ACHN (cell line): ENCODE measurements at regions not wholly inside any gene's neighbourhood (a gene's known extent, or its start where the extent isn't known, plus 50 kb on each side); places are given as distances from the start of the nearest gene placed in this dataset.
A peak's percentile ranks its signal among the peaks of the same experiment; 100 is the strongest.
"Not testable (repeated sequence)": the region's sequence is repeated elsewhere in the genome, so short reads cannot be mapped to it uniquely, and the experiment has no call there.

ENCODE experiments used
- DNase-seq: peaks from one replicate; pipeline ENCODE4 v3.0.0-alpha.2; 2015
- in situ Hi-C: cut with HindIII; loops from 2 replicates; pipeline ENCODE4 v1.10.0; 2017; ENCODE audit warnings: low sequenced_read_pairs, low pct_ligation_motif_present, low pct_unique_long_range_greater_than_20kb

DNA sequence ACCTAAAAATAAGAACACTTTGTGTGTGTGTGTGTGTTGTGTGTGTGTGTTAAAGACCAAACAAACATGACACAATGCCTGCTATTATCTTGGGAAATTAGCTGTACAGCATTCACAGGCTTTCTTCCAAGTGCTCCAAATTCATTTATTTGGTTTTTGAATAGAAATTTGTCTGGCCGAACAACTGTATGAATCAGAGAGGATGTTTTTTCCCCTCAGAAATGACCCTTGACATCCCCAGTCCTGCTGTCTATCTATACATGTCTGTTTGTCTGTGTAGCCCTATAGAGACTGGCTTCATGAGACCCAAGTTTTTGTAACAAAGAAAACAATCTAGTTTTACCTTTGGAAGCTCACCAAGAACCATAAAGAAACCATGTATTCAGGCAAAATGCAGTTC, 549.8 kb downstream of the NSUN3 start:
- no peak for DNase-seq

DNA sequence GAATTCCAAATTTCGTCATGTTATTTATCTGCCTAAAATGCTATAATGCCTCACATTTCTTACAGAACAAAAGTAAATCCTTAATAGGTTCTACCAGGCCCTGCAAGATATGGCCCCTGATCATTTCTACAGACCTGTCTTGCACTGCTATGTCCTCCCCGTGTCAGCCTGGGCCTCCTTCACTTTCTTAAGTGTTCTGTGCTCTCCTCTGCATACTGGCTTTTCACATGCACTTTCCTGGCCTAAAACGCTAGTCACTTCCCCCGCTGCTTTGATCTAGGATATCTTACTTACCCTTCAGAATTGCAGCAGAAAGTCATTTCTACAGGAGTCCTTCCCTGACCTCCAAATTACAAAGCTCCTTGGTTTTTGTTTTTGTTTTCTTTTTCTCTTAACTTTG, 551.3 kb downstream of the NSUN3 start:
- in situ Hi-C loops, result no loop called here
- DNase-seq, result no peak

More for the DNA sequence above, 549.8 kb downstream of the NSUN3 start:
- in situ Hi-C loops, result no loop called here

DNA sequence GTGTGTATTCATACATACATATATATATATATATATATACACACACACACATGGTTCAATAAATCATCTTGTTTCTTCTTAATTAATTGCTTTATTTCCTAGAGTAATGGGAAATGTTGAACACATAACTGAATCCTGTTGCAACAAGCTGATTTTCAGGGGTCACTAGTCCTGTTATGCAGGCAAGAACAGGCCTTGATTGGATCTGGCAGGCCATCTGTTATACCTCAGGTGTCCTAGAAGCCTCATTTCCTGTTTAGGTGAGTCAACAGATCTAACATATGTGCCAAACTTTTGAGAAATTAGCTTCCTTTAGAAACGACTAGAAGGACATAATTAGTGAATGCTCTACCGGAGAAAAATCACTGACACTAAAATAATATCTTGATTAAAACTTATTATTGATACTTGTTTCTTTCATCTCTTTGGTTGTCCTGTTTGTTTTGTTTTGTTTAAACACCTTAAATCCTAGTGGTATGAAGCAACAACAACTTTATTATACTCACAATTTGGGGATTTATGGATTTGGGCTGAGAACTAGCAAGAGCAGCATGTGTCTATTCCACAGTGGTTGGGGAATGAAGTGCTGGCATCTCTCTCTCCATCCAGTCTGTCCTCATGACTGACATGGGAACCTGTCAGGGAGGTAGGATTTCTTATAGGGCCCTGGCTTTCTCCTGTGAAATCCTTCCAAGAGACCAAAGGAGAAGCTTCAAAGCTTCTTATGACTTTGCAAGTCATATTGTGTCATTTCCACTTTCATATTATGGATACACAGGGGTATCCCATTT, 552.6 kb downstream of the NSUN3 start:
- no peak for DNase-seq

DNA sequence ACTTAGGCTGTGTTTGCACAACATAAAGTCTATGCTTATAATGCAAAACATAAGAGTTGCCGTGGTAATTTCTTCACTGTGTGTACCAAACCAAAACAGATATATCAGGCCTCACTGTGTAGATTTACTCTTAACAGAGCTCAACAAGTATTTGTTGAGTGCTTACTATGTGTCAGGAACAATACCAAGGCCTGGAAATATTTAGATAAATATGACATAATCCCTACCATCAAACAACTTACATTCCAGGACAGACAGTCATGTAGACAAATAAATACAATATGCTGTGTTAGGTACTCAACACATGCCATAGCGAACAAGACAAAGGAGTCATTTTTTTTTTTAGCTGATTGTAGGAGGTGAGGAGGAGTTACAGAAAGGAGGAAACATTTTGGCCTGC, 554.0 kb downstream of the NSUN3 start:
- in situ Hi-C loops, result no loop called here
- DNase-seq, result no peak

More for the DNA sequence above, 552.6 kb downstream of the NSUN3 start:
- in situ Hi-C loops, result no loop called here

DNA sequence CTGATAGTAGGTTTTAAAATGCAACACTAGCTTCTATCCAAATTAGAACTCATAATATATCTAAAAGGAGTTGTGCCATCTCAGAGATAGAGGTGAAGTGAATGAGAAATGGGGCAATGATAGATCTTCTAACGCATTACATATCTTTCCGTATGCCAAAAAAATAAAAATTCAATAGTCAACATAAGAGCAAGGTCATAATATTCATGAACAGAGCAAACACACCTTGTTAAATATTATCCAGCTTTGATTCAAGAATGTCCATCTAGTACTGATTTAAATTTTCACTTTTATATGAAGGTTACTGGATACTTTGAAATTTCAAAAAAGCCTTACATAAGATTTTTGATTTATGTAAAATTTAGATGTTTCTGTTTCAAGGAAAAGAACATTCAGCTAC, 554.5 kb downstream of the NSUN3 start:
- no peak for DNase-seq
- in situ Hi-C loops, result no loop called here

DNA sequence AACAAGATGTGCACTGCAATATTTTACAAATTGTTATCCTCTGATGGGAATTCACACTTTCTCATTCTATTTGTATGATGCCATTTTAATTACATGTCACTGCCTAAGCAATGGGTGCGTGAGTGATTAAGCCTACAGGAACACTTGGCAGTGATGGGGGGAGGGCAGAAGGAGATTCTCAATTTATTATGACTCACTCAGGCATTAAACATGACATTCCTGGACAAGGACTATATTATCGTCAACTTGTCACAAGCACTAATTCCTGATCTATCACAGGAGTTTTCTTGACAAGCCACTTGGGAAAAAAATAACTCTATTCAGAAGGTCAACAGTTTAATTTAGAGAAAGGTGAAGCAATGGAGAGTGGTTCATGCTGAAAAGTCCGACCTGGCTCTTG, 556.8 kb downstream of the NSUN3 start:
- in situ Hi-C loops, result no loop called here
- DNase-seq, result no peak

DNA sequence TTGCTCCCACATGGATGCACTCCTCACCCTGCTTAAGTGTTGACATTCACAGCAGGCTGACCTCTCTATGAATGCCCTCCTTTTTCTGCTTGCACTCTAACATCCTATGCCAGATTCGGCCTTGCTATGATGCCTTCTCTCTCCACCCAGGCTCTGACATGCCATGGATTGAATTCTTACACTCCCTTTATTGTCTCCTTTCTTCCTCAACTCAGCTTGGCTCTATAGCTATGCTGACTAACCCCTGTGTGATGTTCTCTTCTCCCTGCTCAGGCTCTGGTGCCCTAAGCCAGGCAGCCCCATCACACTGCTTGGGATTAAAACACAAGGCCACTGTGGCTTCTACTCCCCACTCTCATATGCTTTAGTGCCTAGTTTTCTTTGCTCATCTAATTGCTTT, 563.7 kb downstream of the NSUN3 start:
- no peak for DNase-seq
- in situ Hi-C loops, result no loop called here

DNA sequence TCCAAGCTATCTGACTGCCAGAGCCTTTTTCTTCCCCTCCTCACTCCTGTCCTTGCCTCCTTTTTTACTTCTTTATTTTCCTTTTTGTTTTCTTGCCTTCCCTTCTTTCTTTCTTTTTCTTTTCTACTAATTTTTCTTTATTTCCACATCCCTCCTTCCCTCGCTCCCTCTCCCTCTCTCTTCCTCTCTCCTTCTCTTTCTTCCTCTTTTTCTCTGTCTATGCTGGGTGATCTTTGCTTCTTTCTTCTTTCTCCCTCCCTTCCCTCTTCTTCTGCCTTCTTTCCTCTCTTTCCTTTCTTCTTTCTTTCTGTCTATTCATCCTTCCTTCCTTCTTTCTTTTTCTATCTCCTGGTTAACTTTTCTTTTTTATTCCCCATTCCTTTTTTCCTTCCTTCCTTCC, 564.8 kb downstream of the NSUN3 start:
- in situ Hi-C loops, result no loop called here
- DNase-seq, result no peak

DNA sequence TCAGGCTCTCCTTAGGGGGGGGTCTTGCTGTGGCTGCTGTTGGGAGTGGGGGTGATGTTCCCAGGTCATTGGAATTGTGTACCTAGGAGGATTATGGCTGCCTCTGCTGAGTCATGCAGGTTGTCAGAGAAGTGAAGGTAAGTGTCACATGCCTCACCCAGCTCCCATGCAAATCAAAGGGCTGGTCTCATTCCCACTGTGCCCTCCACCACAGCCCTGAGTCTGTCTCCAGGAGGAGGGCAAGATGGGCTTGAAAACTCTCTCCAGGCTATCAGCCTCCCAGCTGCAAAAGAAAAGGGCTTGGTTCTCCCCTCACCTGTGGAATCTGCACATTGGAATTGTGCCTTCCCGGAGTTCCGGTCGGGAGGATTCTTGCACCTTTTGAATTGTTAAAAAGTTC, 580.5 kb downstream of the NSUN3 start:
- in situ Hi-C loops, result no loop called here
- no peak for DNase-seq

DNA sequence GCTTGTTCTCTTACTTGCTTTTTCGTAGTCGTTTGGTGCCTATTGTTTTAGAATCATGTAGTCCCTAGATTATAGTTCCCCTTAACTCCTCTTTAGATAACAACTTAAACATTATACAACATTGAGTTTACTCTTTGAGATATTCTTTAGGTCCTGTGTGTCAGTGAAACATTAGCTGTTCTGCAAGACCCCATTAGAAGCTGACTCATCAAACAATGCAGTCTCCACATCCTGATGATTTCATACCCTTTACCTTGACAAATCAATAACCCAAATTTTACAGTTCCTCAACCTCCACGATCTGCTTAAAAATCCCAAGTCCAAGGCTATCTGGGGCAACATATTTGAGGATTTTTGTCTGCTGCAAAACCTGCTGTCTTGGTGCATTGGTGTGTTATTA, 582.9 kb downstream of the NSUN3 start:
- in situ Hi-C loops, result no loop called here
- no peak for DNase-seq

DNA sequence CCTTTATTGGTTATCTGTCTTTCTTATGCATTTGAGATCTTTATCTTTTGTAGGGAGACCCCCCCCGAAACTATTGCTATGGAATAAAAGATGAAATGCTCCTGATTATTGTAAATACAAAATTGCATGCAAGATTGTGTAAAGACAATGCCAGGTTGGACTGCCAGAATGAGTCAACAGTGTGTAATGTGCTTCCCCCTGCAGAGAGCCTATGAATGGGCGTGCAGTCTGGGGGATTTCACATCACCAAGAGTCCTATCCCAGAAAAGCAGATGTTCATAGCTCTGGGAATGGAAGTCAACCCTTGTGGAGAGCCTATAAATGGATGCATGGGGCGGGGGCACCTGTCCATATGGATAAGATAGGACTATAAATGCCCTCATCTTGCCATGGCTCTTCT, 584.3 kb downstream of the NSUN3 start:
- in situ Hi-C loops, result no loop called here
- DNase-seq, result no peak

DNA sequence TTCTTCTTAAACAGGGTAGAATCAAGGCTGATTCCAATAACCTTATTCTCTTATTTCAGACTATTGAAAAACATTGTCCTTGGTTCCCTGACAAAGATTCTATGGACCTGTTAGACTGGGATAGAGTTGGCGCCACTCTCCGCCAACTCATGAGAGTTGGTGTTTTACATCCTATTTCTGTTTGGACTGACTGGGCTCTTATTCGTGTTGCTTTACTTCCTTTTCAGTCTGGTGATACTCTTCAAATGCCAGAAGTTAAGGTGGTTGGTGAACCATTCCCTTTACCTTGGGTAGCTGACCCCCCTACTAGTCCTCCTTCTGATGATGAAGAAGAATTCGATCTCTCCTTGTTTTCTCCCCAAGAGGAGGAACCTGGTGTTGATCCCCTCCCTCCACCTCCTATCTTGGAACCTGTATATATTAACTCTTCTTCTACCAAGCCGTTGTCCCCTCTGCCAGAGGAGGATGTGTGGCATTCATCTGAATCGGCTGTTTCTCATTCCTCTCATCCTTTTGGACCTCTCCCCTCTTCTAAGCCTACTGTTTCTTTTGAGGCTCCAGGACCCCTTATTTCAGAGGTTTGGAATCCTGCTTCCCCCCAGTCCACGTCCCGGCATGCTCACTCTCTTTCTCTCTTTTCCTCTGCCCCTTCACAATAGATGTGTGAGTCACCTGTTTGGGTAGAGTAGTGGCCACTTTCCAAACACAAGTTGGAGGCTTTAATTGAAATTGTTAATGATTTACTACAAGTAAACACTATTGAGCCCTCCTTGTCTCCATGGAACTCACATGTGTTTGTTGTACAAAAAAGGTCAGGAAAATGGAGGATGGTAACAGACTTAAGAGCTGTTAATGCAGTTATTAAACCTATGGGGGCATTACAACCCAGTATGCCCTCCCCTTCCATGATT, 585.7 kb downstream of the NSUN3 start:
- in situ Hi-C loops, result not testable (repeated sequence)
- peak; percentile 49 for DNase-seq

DNA sequence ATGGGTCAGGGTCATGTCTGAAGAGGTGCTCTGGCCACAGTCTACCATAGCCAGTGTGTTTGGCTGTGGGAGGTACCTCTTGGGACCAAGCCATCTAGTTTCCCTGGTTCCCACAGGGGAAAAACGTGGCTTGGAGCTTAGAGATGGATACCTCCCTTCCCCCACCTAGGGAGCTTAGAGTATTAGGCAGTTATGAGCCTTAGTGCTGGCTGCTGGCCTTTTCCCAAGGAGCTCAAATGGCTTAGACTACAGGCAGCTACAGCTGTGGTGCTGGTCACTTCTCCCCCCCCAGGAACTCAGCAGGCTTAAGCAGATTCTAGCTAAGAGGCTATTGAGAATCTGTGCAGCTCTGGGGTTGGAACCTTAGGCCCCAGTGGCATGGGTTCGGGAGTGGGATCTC, 591.2 kb downstream of the NSUN3 start:
- no peak for DNase-seq
- in situ Hi-C loops, result no loop called here

DNA sequence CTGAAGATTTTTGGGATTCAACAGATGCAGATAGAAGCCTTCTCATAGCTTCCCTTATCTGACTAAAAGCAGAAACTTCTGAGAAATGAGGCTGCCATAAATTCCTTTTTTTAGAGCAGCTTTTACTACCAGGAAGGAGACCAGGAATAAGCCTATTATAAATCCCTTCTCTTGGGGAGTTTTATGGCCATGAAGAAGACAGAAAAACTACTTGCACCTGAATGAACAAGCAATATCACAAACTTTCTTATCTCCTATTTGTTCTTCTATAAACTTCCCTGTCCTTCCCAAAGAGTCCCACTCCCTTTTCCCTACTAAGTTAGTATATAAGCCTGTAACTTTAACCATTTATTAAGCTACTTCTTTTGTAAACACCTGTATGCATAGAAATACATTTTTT, 603.1 kb downstream of the NSUN3 start:
- in situ Hi-C loops, result no loop called here
- DNase-seq, result no peak

DNA sequence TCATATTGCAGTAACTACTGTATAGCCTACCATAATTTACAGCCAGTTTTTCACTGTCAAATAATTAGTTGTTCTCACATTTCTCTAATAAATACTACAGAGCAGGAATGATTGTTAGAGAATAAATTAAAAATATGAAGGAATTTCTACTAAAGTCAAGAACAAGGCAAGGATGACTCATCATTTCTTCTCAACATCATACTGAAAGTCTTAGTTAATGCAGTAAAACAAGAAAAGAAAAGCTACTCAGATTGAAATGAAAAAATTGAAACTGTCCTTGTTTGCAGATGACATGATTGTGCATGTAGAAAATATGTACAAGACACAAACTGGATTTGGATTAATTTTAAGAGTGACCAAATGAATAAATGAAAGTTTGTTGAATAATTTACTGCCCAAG, 608.2 kb downstream of the NSUN3 start:
- DNase-seq, result no peak
- in situ Hi-C loops, result no loop called here

DNA sequence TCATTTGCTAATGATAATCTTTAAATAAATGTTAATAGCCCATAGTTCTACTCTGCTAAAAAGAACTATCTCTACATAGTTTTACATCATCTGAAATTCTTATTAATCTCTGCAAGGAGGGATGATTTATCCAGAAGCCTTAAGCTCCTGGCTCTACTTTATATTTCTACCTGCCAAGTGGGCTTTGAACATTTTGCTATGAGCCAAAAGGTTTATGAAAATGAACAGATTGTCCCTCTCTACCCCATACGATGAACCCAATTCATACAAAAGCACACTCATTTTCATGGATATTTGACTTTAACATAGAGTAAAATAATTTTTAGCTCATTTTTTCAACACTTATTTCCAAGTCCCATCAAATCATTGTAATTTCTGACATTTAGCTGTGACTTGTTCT, 611.0 kb downstream of the NSUN3 start:
- no peak for DNase-seq
- in situ Hi-C loops, result no loop called here

DNA sequence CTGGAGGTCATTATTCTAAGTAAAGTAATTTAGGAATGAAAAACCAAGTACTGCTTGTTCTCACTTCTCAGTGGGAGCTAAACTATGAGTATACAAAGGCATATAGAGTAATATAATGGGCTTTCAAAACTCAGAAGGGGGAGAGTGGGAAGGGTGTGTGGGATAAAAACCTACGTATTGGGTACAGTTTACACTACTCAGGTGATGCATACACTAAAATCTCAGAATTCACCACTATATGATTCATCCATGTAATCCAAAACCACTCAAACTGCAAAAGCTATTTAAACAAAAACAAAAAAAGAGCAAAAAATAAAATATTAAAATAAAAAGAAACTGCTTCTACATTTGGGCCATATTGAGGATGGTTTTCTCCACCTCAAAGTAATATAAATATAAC, 623.3 kb downstream of the NSUN3 start:
- in situ Hi-C loops, result no loop called here
- no peak for DNase-seq

DNA sequence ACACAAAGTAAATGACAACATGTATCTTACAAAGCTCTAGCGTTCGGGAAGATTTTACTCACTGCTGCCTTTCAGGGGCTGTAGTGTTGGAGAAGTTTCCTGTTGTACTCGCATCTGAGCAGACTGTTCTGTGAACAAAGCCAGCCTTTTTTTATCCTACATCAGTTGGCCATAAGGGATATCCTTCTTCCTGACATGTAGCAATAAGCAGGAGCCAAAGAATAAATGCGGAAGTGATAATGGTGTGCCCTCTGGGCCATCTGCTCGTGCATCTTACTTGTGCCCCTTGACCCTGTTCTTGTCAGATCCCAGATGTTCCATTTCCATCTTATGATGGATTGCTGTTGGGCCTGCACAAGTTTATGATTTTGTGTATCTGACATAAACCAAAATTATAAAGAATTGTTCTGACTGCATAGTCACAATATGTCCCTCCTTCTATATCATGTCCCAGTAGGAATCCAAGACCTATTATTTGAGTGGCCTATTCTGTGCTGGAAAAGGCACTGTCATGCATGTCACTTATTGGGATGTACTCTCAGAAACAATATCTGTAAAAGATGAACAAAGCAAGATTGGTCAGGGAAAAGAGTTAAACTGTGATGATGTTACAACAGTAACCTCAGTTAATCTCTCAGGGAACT, 631.3 kb downstream of the NSUN3 start:
- no peak for DNase-seq
- in situ Hi-C loops, result no loop called here

DNA sequence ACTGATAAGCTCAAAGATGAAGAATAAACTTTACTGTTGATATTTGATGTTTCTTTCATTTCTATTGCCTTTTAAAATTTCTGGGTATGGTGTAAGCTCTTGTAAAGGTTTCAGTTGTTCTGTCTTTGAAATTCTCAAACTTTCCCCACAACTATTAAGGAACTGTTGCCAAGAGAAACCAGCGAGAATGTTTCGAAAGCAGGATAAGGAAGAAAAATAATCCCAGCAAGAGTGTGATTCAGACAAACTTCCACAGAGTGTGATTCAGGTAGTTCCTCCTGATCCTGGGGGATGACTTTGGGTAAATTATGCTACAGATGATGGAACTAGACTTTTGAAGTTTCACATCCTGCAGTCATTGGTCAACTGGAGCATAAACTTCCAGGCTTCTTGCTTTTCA, 632.0 kb downstream of the NSUN3 start:
- DNase-seq, result no peak
- in situ Hi-C loops, result no loop called here
